ELR (cell line): ENCODE measurements at regions not wholly inside any gene's neighbourhood (a gene's known extent, or its start where the extent isn't known, plus 50 kb on each side); places are given as distances from the start of the nearest gene placed in this dataset.
"Not testable (repeated sequence)": the region's sequence is repeated elsewhere in the genome, so short reads cannot be mapped to it uniquely, and the experiment has no call there.

Source experiments
- DNase-seq: peaks from one replicate; pipeline ENCODE4 v3.0.0-alpha.2; 2015; ENCODE audit warnings: low read depth

- DNase-seq, result not testable (repeated sequence)
Observed at GRCh38 chr14:59006179-59006578, 182.3 kb upstream of the DAAM1 start.

GRCh38 chr14:59009967-59010366, 178.5 kb upstream of the DAAM1 start:
- DNase-seq, result no peak

- DNase-seq, result peak; percentile 77
Observed at GRCh38 chr14:59013672-59014298, 174.7 kb upstream of the DAAM1 start.

DNA sequence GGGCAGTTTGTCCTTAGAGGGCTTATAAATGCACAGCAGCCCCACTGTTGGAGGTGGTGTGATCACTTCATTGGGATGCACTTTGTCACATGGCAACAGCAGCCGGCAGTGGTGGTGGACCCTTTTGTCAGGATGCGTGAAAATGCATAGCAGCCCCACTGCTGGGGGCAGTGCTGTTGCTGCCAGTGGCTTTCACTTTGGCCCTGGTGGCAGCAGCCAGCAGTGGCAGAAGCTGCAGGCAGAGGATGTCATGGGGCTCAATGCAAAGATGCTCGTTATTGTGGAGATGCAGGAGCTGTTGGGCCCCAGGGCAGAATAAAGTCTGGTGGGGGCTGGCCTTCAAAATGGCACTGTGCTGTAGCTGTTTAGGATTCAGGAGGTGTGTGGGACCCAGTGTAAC, 173.0 kb upstream of the DAAM1 start:
- DNase-seq, result no peak

DNA sequence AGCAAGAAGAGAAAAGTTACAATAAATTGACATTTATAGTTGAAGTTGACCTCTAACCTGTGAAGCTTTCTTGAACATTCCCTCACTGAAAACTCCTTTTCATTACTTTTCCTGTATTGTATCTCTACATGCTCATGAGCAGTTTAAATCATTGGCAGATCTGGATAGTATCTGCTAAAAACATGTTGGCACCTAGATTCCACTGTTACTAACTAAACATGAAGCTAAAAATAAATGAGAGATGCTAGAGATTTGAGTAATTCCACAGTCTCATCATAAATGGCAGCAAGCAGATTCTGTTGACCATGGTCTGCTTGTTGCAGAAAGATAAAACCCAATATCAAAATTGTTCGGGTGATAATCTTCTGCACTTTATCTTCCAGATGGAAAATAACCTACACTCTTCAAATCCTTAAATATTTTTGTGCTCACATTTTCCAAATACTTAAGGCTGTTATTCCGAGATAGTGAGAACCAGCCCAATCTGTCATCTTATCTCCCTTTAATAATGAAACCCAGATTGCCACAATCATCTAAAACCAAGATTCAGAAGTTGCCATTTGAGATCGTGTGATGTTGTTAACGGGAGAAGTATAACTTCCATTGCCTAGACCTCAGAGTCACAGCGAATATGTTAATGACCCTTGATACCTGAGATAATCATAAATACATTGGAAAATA, 171.0 kb upstream of the DAAM1 start:
- no peak for DNase-seq

DNA sequence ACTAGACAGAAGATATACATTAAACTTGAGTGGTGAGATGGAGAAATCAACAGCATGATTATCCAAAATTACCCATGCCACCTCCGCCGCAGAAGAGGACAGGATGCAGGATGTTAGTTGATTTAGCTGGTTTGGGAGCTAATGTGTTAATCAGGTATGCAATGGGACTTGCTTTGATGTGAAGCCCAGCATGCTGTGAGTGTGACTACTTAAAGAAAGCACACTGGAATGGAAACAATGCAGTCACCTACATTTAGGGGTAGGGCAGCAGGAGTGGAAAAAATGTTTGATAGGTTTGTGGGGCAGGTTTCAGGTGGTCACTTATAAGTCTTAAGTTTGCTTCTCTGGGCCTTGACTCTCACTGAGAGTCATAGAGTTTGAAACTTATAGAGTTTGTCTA, 170.0 kb upstream of the DAAM1 start:
- DNase-seq, result no peak

- peak; percentile 33 for DNase-seq
Observed at GRCh38 chr14:59018978-59019377, 169.5 kb upstream of the DAAM1 start.

- peak; percentile 50 for DNase-seq
Observed at GRCh38 chr14:59020382-59020781, 168.1 kb upstream of the DAAM1 start.

GRCh38 chr14:59022144-59022543, 166.3 kb upstream of the DAAM1 start:
- peak; percentile 11 for DNase-seq

- no peak for DNase-seq
Observed at GRCh38 chr14:59026081-59026480, 162.4 kb upstream of the DAAM1 start.

- DNase-seq, result peak; percentile 44
Observed at GRCh38 chr14:59026640-59027039, 161.8 kb upstream of the DAAM1 start.

DNA sequence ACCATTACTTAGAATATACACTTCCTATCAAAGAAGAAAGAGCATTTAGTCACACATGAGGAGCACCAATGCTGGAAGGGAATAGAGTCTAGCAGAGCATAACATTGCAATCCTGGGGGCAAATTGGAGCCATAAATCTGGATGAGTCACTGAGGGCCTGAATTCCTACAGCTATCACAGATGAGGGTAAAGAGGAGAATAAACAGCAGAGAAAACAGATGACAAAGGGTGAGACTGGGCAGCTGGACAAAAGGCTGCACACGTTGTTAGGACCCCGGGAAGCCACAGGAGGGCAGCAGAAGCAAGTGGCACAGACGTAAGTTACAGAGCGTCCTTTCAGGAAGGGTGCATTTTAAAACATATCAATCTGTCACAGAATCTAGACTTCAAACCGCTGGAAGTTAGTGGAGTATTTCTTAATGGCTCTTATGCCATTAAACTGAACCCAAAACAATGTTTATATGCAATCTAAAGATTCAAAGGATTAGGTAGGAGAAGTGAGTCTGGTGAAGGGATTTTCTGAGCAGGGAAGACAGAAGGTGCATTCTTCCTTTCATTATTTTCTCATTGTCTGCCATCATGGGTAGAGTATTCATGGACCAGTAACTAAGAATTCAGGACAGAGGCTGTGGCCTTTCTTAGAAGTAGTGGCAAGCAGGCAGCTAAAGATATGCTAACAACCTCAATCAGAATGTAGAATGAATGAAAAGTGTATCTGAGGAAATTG, 159.8 kb upstream of the DAAM1 start:
- DNase-seq, result peak; percentile 97

GRCh38 chr14:59032826-59033225, 155.6 kb upstream of the DAAM1 start:
- DNase-seq, result no peak

- no peak for DNase-seq
Observed at GRCh38 chr14:59036134-59036533, 152.3 kb upstream of the DAAM1 start.

DNA sequence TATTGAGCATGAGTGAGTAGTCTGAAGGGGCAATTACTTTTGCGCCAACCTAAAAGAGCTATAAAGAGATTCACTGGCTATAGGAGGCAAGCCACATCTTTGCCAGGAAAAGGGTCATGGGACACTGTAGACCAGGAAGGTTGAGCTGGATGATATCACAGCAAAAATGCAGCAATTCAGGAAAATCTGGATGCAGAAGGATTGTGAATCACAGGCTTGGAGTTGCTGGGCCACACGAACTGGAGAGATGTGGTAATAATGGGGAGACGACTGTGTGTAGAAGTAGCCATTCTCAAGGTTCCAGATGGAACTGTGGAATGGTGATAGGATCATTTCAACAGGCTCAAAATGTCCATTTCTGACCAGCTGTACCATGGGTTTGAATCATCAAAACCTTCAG, 151.4 kb upstream of the DAAM1 start:
- no peak for DNase-seq

DNA sequence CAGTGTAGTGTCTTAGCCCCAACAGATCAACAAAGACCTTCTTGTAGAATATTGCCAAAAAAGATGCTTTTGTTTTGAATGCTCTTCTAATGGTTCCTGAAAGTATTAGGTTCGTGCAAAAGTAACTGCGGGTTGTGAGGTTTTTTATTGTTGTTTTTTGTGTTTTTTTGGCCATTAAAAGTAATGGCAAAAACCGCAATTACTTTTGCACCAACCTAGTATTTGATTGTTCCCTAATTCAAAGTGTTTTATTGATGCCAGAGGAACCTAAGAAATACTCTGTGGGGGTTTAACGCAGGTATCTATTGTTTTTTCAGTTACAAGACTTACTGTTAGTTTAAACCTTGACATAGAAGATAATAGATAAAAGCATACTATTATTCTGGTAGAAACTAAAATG, 150.8 kb upstream of the DAAM1 start:
- no peak for DNase-seq

DNA sequence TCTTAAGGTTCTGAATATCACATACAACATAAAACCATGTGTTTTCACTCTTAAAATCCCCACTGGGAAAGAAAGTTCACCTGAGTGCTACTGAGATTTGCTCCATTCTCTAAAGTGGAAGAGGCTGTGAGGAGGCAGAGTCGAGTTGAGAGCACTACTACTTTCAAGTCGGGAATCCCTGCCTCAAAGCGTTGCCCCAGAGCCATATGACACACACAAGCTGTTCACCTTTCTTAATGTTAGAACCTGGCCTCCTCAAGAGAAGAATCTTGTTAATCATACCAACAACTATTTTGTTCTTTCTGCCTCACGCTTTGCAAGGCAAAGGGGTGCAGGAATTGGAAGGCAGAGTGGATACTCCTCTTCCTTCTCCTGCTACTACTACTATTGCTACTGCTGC, 149.7 kb upstream of the DAAM1 start:
- DNase-seq, result no peak

DNA sequence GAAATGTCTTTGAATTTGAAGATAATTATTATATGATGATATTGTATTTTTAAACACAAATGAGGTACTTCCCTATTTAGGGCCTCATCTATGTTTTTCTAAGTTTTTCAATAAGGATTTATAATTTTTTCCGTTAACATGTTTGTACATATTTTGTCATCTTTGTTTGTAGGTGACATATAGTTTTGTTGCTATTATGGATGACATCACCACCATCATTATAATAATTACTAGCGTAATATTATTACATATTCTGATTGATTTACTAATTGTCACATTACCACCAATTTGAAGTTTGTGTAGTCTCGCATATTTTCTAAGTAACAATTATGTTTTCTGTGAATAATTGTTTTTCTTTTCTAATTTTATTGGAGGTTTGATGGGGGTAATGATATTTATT, 147.2 kb upstream of the DAAM1 start:
- DNase-seq, result no peak

DNA sequence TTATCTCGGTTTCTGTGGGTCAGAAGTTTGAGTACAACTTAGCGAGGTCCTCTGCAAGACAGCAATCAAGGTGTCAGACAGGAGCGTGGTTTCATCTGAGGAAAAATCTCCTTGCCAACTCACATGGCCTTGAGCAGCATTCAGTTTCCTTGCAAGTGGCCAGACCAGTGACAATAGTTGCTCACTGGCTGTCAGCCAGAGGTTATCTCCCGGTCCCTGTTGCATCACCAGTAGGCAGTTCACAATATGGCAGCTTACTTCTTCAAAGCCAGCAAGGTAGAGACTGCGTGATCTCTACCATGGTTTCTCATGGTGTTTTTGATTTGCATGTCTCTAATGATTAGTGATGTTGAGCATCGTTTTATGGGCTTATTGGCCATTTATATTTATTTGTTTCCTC, 143.8 kb upstream of the DAAM1 start:
- DNase-seq, result no peak

DNA sequence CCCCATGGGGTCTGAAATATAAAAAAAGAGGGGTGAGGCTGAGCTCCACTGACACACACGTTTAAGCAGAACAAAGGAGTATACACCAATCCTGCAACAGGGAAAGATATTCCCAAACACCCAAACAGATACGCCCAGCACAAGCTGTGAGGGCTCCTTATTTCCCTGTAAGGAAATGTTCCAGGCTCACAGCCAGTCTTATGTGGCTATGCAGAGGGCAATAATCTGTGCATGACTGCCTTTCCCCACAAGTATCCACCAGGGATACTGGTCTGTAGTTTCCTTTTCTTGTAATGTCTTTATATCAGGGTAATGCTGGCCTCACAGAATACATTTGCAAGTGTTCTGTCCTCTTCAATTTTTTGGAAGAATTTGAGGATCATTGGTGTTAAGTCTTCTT, 141.7 kb upstream of the DAAM1 start:
- no peak for DNase-seq

DNA sequence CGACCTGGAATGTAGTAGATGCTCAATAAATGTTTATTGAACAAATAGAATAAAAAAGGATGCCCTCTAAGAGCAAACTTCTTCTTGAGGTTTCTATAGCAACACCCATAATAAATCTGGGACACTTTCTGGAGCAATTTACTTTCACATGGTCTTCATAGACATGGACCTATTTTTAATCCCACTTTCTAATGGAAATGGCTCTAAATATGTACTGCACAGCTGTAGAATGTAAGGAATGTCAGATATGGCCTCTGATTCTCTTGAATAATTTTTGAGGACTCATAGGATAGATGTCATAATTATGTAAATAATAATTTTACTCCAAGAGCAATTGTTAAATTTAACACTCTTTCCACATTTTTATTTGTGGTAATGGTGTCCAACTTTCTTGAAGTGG, 133.5 kb upstream of the DAAM1 start:
- DNase-seq, result no peak

DNA sequence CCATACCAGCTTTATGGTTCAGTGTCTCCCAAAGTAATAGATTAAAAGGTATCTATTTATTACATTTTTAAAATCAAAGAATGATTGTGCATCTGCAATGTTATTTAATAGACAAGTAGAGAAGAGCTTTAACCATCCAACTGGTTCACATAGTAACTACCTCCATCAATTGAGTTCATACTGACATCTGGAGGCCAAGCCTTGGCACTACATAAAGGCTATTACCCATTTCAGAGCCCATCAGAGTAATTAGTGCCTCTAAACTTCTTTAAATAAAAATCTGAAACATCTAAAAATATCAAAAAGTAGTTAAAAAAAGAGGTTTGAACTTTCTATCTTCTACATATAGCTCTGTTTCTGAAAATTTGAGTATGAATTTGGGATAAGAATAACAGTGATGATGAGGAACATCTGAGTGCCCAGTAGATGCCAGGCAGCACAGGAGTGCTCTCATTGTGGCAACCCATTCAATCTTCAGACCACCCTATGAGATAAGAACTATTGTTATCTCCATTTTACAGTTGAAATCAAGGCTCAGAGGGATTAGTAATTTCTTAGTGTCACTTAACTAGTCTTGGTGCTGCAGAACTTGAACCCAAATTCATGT, 132.9 kb upstream of the DAAM1 start:
- peak; percentile 64 for DNase-seq

DNA sequence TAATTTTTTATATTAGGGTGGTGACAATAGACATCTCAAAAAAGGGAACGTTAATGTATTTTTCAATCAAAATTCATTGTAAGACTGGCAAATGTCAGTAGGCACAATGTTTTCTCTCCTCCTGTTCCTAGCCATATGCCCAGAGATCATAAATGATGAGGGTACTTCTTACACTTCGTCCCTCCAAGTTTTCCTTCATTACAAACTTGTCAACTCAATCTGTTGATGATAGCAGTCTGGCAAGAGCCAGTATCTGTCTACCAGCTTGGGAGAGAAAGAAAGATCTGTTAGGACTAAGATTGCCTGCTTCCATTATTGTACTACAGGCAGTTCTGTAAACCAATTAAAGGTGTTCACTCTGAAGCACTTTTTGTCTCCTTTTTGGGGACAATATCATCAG, 130.9 kb upstream of the DAAM1 start:
- DNase-seq, result no peak
